HFFc6 (cell line): ENCODE measurements at regions not wholly inside any gene's neighbourhood (a gene's known extent, or its start where the extent isn't known, plus 50 kb on each side); places are given as distances from the start of the nearest gene placed in this dataset.
"Not testable (repeated sequence)": the region's sequence is repeated elsewhere in the genome, so short reads cannot be mapped to it uniquely, and the experiment has no call there.

Source experiments
- DNase-seq: peaks from one replicate; pipeline ENCODE4 v3.0.0-alpha.2; 2018
- H3K27ac Mint-ChIP-seq: 2 replicates; pipeline ENCODE4 v1.8.0; 2020; ENCODE audit warnings: mild to moderate bottlenecking, mixed read lengths
- H3K27me3 Mint-ChIP-seq: 2 replicates; pipeline ENCODE4 v1.8.0; 2021; ENCODE audit warnings: mild to moderate bottlenecking, moderate library complexity, mixed read lengths; ENCODE audit not compliant: insufficient read depth
- H3K36me3 Mint-ChIP-seq: 2 replicates; pipeline ENCODE4 v1.8.0; 2021; ENCODE audit warnings: low read depth, mixed read lengths
- H3K4me1 Mint-ChIP-seq: 2 replicates; pipeline ENCODE4 v1.8.0; 2020; ENCODE audit warnings: low read depth, mixed read lengths
- H3K4me3 Mint-ChIP-seq: 2 replicates; pipeline ENCODE4 v1.8.0; 2020; ENCODE audit warnings: mild to moderate bottlenecking, moderate library complexity, mixed read lengths
- H3K9me3 Mint-ChIP-seq: 2 replicates; pipeline ENCODE4 v1.8.0; 2020; ENCODE audit warnings: mild to moderate bottlenecking, mixed read lengths
- TF ChIP-seq, protein P1 (sequence below): fragments of 200-600 bp; sonication (generic); IDR thresholded peaks from 2 replicates; pipeline ENCODE4 v1.5.0; 2021; ENCODE audit warnings: antibody characterized with exemption, mild to moderate bottlenecking

DNA sequence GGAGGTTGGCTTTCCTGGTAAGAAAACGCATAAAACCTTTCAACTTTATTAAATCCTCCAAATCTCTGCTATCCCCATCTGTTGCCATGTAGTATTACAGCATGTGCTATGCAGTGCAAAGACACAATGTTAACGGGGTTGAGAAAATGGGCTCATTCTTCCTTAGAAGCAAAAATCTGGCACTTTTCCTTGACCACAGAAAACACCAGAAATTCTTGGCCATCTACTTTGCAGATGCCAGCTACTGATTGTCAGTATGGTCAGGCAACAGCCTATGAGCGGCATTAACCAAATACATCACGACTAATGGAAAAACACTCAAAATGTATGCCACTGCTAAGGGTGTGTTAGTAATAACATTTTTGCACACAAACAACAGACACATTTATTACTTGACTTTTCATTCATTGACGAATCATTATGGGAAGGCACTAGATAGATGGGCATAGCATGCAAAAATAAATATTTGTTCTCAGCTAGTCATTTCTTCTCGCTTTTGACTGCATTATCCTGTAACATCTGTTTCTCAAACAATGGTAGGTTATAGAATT, 65.2 kb upstream of the CRIM1 start:
- DNase-seq, result peak; percentile 48
- H3K27ac Mint-ChIP-seq, result no peak overlapping the region
- H3K27me3 Mint-ChIP-seq, result peaks cover 2% of the 10 kb centered on the region; the same call in 1 of the 2 replicates
- TF ChIP-seq, protein P1, sequence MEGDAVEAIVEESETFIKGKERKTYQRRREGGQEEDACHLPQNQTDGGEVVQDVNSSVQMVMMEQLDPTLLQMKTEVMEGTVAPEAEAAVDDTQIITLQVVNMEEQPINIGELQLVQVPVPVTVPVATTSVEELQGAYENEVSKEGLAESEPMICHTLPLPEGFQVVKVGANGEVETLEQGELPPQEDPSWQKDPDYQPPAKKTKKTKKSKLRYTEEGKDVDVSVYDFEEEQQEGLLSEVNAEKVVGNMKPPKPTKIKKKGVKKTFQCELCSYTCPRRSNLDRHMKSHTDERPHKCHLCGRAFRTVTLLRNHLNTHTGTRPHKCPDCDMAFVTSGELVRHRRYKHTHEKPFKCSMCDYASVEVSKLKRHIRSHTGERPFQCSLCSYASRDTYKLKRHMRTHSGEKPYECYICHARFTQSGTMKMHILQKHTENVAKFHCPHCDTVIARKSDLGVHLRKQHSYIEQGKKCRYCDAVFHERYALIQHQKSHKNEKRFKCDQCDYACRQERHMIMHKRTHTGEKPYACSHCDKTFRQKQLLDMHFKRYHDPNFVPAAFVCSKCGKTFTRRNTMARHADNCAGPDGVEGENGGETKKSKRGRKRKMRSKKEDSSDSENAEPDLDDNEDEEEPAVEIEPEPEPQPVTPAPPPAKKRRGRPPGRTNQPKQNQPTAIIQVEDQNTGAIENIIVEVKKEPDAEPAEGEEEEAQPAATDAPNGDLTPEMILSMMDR, result no peak
- H3K4me1 Mint-ChIP-seq, result peaks cover 16% of the 10 kb centered on the region
- H3K4me3 Mint-ChIP-seq, result no peak overlapping the region
- H3K9me3 Mint-ChIP-seq, result no peaks in the 10 kb centered on the region
- H3K36me3 Mint-ChIP-seq, result no peaks in the 10 kb centered on the region

DNA sequence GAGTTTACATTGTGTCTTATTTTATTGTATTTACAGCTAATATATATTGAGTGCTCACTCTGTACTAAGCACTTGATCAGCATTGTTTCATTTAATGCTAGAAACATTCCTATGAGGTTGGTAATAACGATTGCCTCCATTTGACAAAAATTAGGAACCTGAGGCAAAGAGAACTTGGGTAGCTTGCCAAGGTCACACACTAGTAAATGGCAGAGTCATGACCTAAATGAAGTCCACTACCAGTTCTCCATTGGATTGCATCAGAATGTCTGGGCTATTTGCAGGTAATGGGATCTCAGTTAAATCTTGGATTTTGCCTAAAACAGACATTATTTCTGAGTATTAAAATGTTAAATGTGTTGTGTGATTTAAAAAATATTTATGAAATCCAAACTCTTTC, 65.8 kb upstream of the CRIM1 start:
- H3K27ac Mint-ChIP-seq, result no peak overlapping the region
- TF ChIP-seq, protein P1, result no peak

DNA sequence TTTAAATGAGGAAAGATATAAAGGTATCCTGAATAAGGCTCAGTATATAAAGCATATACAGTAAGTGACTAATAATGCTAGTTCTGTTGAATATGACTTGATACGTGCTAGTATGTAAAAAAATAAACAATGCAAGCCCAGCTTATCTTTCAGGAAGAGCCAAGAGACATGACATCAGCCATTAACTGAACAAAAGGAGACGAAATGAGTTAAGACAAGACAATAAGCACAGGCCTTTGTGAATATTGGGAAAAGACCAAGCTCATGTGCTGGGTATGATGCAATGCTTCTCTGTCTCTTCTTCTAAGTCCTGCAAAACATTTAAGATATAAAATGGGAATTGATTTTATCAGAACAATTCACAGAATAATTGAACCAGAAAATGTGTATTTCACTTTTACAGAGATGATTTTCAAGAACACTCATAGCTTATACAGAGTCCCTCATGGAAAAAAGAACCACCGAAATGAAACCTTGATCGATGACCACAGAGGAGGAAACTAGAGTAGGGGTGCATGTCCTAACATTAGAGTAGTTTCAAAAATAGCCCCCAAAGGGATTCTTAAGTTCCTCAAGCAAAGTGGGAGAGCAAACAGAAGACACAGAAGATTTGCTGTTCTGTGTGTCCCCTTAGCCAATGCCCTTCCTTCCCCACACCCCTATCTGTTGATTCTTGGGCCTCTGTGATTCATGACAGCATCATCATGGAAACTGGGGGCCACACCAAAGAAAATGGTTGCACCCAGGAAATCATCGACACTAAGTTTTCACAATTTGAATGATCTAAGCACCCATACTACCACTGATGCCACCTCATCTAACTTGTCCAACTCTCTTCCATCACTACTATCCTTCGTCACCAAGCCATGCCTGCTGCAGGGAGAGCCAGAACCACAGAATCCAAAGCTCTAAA, 68.0 kb upstream of the CRIM1 start:
- Mint-ChIP-seq H3K27me3 (peaks cover 7% of the 10 kb centered on the region), H3K4me1 (peaks cover 16% of the 10 kb centered on the region), H3K4me3 (peak overlapping the region; percentile 8; the same call in 1 of the 2 replicates), H3K9me3 (no peaks in the 10 kb centered on the region; the same call in 1 of the 2 replicates), H3K36me3 (no peaks in the 10 kb centered on the region), H3K27ac (no peak overlapping the region)
- TF ChIP-seq, protein P1, result no peak
- no peak for DNase-seq

More for the DNA sequence above, 65.8 kb upstream of the CRIM1 start:
- H3K4me1 Mint-ChIP-seq, result peaks cover 16% of the 10 kb centered on the region
- peaks cover 2% of the 10 kb centered on the region; the same call in 1 of the 2 replicates for H3K27me3 Mint-ChIP-seq
- no peak for DNase-seq
- H3K36me3 Mint-ChIP-seq, result no peaks in the 10 kb centered on the region
- H3K9me3 Mint-ChIP-seq, result no peaks in the 10 kb centered on the region
- H3K4me3 Mint-ChIP-seq, result no peak overlapping the region

DNA sequence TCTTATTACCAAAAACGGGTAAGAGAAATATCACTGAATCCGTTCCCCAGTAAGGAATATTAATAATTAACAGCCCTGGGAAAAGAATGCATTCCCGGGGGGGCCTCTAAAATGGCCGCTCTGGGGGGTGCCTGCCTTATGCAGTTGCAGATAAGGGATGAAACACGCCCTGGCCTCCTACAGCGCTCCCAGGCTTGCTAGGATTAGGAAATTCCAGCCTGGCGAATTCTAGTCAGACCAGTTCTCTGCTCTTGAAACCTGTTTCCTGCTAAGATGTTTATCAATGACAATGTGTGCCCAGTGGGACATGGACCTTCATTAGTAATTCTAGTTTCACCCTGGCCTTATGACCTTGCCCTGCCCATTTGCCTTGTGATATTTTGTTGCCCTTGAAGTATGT, 76.1 kb upstream of the CRIM1 start:
- DNase-seq, H3K27ac Mint-ChIP-seq, H3K36me3 Mint-ChIP-seq, H3K4me3 Mint-ChIP-seq, H3K4me1 Mint-ChIP-seq: not testable (repeated sequence)
- H3K27me3 Mint-ChIP-seq, result peaks cover 11% of the 10 kb centered on the region
- peaks cover 12% of the 10 kb centered on the region for H3K9me3 Mint-ChIP-seq

DNA sequence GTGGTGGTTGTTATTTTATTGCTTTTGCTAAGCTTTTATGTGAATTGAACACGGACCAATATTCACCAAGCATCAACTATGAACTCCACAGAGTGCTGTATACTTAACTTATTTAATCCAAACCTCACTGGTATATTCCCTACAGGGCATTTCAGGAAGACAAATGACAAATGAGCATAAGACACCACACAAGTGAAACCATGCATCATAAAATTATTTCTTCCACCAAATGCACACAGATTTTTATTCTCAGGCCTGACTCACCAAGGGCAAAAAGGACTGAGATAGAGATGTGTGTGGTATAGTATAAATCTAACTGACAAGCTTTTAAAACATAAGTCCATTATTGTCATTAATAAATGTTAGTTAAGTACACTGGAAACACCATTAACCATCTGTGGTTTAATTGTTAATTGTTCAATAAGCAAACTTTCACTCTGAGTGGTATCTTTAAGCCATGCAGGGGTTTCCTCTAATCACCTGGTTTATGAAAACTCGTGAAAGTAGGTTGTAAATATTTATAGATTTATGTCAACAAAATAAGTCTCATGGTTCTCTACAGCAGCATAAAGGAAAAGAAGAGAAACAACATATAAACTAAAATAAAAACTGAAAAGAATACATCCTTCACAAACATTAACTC, 77.6 kb upstream of the CRIM1 start:
- TF ChIP-seq, protein P1, result no peak
- peaks cover 7% of the 10 kb centered on the region; the same call in 1 of the 2 replicates for H3K36me3 Mint-ChIP-seq
- no peaks in the 10 kb centered on the region for H3K4me1 Mint-ChIP-seq

More for the DNA sequence above, 77.6 kb upstream of the CRIM1 start:
- H3K9me3 Mint-ChIP-seq, result peaks cover 12% of the 10 kb centered on the region
- H3K4me3 Mint-ChIP-seq, result no peak overlapping the region
- no peak overlapping the region; the same call in 1 of the 2 replicates for H3K27ac Mint-ChIP-seq
- H3K27me3 Mint-ChIP-seq, result peaks cover 9% of the 10 kb centered on the region
- DNase-seq, result no peak
